Lower lobe of right lung (tissue), 2 donors: ENCODE measurements at regions not wholly inside any gene's neighbourhood (a gene's known extent, or its start where the extent isn't known, plus 50 kb on each side); places are given as distances from the start of the nearest gene placed in this dataset.

ENCODE experiments used
- ATAC-seq, 2 donors: fragments of 200-7000 bp; cut with Tn5 transposase; one replicate each; pipeline ENCODE4 v1.9.1; 2020 to 2022; ENCODE audit warnings: mild to moderate bottlenecking in 2 of 2, moderate library complexity in 2 of 2
- DNase-seq: peaks from one replicate; pipeline ENCODE4 v3.0.0-alpha.2; 2020
- H3K27ac ChIP-seq: fragments of 200-600 bp; one replicate; pipeline ENCODE4 v1.8.0; 2022
- H3K27me3 ChIP-seq: fragments of 200-600 bp; one replicate; pipeline ENCODE4 v1.8.0; 2022; ENCODE audit warnings: low read depth
- H3K36me3 ChIP-seq: fragments of 200-600 bp; one replicate; pipeline ENCODE4 v1.8.0; 2022; ENCODE audit warnings: mild to moderate bottlenecking
- H3K4me1 ChIP-seq: fragments of 200-600 bp; one replicate; pipeline ENCODE4 v1.8.0; 2022
- H3K4me3 ChIP-seq: fragments of 200-600 bp; one replicate; pipeline ENCODE4 v1.8.0; 2022; ENCODE audit warnings: mild to moderate bottlenecking
- H3K9me3 ChIP-seq: fragments of 200-600 bp; one replicate; pipeline ENCODE4 v1.8.0; 2022
- CTCF ChIP-seq: fragments of 200-600 bp; IDR thresholded peaks from one replicate; pipeline ENCODE4 v1.8.0; 2022; ENCODE audit warnings: antibody characterized with exemption, mild to moderate bottlenecking
- intact Hi-C: fragments of 100-400 bp; cut with DNase I; formaldehyde crosslinking; loops from one replicate; pipeline ENCODE4 v1.11.0; 2022
- donor health status: DM: no; HTN: yes; CAD: no; lungs with severe emphysema.

DNA sequence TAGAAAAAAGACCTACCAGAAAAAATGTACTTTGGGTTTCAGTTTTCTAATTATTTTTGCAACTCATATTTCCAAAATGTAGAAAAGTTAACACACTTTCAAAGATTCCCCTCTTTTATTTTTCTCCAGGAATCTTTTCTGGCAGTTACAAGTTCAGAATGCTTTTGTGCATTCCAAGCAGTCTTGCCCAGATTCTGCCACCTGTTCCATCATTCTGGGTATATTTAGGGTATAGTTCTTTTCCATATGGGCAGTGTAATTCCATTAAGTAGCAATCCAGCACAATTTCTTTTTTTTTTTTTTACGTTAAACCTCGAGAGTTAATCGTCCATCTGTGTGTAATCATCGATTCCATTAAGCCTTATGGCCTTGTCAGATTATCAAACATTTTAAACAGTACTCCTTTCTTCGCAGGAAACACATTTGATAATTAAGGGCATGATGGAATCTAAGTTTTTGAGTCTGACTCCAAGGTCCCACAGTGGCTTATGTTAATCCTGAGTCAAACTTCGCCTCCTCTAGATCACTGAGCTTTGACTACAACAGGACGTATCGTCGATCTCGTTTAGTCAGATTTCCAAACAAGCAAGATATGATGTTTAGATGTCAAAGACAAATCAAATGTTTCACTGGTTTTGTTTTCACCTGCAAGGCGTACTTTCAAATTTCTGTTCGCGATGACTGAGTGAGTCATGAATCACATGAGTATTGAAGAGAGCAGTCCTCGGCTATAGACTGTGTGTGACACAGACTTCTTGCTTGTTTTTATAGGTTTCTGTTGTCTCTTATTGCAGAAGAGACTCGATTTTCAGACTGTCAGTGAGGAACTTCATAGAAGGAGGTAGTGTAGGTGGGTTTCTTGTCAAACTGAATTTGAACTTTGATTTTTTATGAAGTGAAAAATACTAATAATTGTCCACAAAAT, 118.9 kb upstream of the GK2 start:
- Histone ChIP-seq H3K36me3 (no peaks in the 10 kb centered on the region), H3K4me1 (no peaks in the 10 kb centered on the region), H3K9me3 (no peaks in the 10 kb centered on the region), H3K4me3 (no peak overlapping the region), H3K27me3 (no peaks in the 10 kb centered on the region), H3K27ac (no peak overlapping the region)
- no peak for DNase-seq
- intact Hi-C loops, result no loop called here
- no peak for ATAC-seq
- TF ChIP-seq CTCF, result no peak

DNA sequence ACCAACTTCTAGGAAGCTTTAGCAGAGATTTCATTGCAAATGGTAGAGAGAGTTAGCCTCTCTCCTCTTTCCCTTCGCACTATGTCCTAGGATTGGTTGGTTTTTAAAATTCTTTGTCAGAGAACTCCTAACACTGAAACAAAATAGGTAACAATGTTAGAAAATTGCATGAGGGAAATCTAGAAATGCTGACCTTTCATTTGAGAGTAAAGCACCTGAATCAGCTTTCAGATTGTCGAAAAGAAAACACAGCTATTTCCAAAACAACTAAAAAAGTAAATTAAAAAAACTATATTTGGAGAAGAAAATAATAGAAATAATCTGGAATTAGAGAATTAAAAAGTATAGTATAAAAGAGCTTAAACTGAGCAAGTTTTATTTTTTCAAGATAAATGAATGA, 108.1 kb upstream of the GK2 start:
- Histone ChIP-seq H3K27me3 (no peaks in the 10 kb centered on the region), H3K4me1 (no peaks in the 10 kb centered on the region), H3K9me3 (no peaks in the 10 kb centered on the region), H3K4me3 (no peak overlapping the region), H3K36me3 (no peaks in the 10 kb centered on the region), H3K27ac (no peak overlapping the region)
- no peak for DNase-seq
- TF ChIP-seq CTCF, result no peak
- no peak for ATAC-seq
- intact Hi-C loops, result no loop called here

DNA sequence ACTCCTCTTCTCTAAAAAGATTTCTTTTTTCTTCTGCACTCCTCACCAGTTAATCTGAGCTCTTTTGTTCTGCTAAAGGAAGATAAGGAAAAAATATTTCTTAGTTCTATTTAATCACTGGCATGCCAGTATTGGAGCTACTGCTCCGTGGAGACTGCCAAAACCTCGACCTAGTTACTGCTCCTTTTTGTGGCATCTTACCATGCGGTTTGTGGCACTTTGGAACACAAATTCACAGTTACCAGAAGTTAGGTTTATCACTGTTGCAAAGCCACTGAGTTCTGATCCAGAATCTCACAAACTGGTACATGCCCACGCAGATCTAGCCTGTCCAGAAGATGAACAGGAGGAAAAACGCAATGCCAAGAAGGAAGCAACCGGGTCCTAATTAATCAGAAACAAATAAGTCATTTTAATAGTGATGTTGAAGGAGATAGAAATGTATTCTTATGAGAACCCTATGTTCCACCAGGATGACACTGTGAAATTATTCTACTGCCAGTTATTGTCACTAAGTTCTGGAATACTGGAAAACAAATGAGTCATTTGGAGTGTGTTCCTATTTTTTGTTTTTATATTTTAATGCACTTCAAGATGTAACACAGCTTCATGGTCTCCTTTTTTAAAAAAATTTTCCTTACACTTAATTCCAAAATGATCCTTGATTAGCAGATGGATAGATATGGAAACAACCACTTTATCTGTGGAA, 106.7 kb upstream of the GK2 start:
- DNase-seq, result no peak
- H3K27me3 ChIP-seq, result no peaks in the 10 kb centered on the region
- H3K4me1 ChIP-seq, result no peaks in the 10 kb centered on the region
- H3K9me3 ChIP-seq, result no peaks in the 10 kb centered on the region
- intact Hi-C loops, result no loop called here
- H3K4me3 ChIP-seq, result no peak overlapping the region
- no peak for TF ChIP-seq CTCF
- H3K27ac ChIP-seq, result no peak overlapping the region
- no peaks in the 10 kb centered on the region for H3K36me3 ChIP-seq
- no peak for ATAC-seq

- DNase-seq, result no peak
- no peak for TF ChIP-seq CTCF
- intact Hi-C loops, result no loop called here
Measured at GRCh38 chr4:79513576-79513975, 105.5 kb upstream of the GK2 start.

DNA sequence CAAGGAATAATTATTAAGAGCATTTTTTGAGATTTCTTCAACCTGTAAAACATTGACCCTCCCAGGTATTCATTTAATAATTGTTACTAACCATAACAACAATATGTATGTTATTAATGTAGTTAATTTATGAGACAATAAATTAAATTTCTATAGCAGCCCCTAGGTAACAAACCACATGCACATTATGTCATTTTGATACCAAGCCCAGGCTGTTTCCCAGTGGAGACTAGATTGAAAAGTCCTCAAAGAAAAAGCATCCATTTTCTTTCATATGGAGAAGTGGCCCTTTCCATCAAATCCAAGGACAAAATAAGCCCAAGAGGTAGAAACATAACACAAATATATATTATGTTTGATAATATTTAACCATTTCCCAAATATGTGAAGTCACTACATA, 104.3 kb upstream of the GK2 start:
- ATAC-seq, result no peak
- H3K27ac ChIP-seq, result no peak overlapping the region
- H3K4me3 ChIP-seq, result no peak overlapping the region
- intact Hi-C loops, result no loop called here
- H3K4me1 ChIP-seq, result no peaks in the 10 kb centered on the region
- no peaks in the 10 kb centered on the region for H3K36me3 ChIP-seq
- TF ChIP-seq CTCF, result no peak
- no peaks in the 10 kb centered on the region for H3K9me3 ChIP-seq
- DNase-seq, result no peak
- no peaks in the 10 kb centered on the region for H3K27me3 ChIP-seq

More at GRCh38 chr4:79513576-79513975, 105.5 kb upstream of the GK2 start:
- H3K36me3 ChIP-seq, result no peaks in the 10 kb centered on the region
- no peak for ATAC-seq
- H3K4me3 ChIP-seq, result no peak overlapping the region
- H3K27ac ChIP-seq, result no peak overlapping the region
- no peaks in the 10 kb centered on the region for H3K4me1 ChIP-seq
- no peaks in the 10 kb centered on the region for H3K27me3 ChIP-seq
- no peaks in the 10 kb centered on the region for H3K9me3 ChIP-seq
